HG02981 (cell line): ENCODE measurements at regions not wholly inside any gene's neighbourhood (a gene's known extent, or its start where the extent isn't known, plus 50 kb on each side); places are given as distances from the start of the nearest gene placed in this dataset.
"Not testable (repeated sequence)": the region's sequence is repeated elsewhere in the genome, so short reads cannot be mapped to it uniquely, and the experiment has no call there.

ENCODE experiments used
- ATAC-seq: cut with Tn5 transposase; IDR thresholded peaks from one replicate; pipeline ENCODE4 v1.9.1; 2021; ENCODE audit warnings: mild to moderate bottlenecking, moderate library complexity; ENCODE audit not compliant: unreplicated experiment

- ATAC-seq = no peak
These were observed 127.2 kb upstream of the SP4 start for GRCh38 chr7:21300692-21301091.

DNA sequence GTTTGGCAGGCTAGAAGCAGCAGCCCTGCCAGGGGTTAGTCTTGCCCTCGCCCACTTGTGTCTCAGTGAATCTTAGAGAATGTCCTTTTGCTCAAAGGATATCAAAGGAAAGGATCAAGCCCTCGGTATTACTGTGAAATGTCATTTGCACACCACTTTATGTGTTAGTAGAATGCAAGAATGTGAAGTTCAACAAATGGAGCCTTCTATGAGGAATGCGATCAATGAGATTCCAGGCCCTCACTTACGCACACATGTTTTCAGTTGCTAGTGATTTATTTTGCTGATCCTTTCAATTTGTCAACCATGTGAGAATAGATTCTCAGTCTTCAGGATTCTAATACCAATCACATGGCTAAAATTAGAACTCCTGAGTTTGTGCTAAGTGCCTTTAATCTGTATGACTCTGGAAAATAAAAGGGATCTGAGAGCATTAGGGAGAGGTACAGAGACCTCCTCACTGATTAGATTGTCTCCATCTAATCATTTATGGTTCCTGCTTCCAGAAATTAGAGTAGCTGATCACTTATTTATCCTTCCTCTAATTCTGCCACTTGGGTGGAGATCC is 123.0 kb upstream of the SP4 start:
- no peak for ATAC-seq

- ATAC-seq = no peak
These were observed 122.2 kb upstream of the SP4 start for GRCh38 chr7:21305455-21306235.

DNA sequence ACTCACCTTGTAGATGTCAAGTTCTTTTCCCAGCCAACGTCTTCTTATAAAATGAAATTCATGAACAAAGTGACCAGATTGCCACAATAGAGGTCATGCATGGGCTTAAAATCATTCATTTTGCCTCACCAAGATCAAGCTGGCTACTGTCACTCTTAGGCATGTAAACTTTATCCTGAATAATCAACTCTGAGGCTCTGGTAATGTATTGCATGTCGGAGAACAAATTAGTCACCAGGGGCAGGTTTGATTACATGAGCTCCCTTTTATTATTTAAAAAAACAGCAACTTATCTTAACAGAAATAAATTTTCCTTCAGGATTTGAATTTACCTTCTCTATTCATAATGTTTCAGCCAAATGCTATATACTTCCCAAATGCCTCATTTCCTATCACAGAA is 112.9 kb upstream of the SP4 start:
- ATAC-seq = no peak

- no peak for ATAC-seq
These were observed 109.6 kb upstream of the SP4 start for GRCh38 chr7:21317966-21318915.

DNA sequence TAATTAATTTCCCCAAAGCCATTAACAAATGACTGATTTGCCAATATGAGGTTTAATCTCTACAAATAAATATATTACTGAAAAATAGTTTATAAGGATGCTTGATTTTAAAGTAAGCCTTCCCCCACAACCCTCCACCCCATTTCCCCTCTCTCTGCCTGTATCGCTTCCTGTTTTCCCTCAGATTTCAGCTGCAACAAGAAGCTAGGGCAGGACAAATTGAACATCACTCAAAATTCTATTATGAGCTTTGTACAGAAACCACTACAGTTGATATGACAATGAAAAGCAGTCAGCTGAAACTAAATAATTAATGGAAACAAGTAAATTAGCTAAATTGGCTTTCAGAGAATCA is 109.0 kb upstream of the SP4 start:
- no peak for ATAC-seq

DNA sequence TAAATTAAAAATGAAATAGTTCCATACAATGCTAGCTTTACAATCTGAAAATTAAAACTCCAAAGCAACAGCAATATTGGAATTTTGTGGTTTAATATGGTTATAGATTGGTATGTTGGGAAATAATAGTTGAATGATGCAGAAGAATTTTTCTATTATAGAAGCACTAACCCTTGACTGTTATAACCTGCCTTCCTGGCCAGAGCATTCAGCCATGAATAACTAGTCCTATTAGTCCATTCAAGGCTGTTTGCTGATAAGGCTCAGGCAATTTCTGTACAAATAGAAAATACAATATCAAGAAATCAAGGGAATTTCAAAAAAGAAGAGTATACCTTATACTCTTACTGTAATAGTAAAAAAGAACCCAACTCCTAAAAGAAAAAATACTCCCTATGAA is 101.6 kb upstream of the SP4 start:
- ATAC-seq = no peak

DNA sequence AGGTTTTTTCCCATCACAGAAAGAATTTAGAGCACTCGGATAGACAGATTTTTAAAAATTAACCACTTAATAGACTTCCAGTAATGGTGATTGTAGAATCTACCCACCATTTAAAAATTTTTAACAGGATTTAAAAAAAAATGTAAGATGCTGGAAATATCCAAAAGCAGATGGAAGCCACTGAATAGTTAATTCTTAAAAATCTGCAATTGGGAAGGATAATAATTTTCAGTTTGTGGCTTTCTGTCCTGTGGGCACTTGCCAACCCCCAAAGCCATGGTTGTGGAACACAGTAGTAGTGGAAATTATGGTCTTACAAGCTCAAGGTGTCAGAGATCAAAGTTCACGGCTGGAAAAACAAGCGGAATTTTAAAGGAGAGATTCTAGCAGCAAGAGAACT is 101.0 kb upstream of the SP4 start:
- ATAC-seq = no peak

- no peak for ATAC-seq
These were observed 100.2 kb upstream of the SP4 start for GRCh38 chr7:21327422-21328409.

- no peak for ATAC-seq
These were observed 97.3 kb upstream of the SP4 start for GRCh38 chr7:21330462-21331178.

- no peak for ATAC-seq
These were observed 93.0 kb upstream of the SP4 start for GRCh38 chr7:21334906-21335305.

DNA sequence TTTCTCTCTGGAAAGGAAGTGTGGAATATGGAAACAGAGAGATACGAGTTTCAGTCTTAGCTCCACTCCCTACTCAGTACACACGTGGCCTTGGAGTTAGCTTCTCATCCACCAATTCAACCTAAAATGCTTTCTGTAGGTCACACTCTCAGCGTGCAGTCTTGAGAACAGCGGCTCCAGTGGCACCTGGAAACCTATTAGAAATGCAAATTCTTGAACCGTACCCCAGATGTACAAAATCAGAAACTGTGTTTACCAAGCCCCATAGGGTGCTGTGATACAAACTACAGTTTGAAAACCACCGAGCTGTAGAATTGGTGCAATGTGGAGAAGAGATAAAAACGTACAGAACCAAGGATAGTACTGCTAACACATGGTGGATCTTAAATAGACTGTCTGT is 91.1 kb upstream of the SP4 start:
- ATAC-seq = no peak

DNA sequence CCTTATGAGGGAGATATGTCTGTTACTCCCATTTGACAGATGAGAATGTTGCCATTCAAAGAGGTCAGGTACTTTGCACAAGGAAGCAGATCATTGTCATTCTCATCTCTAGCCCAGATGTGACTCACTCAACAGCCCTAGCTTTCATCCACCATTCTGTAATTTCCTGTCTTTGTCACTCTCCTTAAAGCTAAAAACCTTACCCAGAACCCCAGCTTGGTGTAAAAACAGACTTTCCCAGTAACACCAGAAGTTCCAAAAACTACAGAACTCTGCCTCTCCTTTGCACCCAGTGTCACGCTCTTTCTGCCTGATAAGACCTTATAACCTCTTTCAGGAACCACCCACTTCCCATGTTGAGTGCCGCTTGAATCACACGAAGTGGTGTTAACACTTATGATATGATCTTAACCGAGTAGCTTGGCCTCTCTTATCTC is 89.1 kb upstream of the SP4 start:
- ATAC-seq = no peak

DNA sequence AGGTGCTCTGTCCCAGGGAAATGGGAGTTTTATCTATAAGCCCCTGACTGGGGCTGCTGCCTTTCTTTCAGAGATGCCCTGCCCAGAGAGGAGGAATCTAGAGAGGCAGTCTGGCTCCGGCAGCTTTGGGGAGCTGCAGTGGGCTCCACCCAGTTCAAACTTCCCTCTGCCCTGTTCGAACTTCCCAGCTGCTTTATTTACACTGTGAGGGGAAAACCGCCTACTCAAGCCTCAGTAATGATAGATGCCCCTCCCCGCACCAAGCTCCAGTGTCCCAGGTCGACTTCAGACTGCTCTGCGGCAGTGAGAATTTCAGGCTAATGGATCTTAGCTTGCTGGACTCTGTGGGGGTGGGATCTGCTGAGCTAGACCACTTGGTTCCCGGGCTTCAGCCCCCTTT is 83.0 kb upstream of the SP4 start:
- ATAC-seq = not testable (repeated sequence)

DNA sequence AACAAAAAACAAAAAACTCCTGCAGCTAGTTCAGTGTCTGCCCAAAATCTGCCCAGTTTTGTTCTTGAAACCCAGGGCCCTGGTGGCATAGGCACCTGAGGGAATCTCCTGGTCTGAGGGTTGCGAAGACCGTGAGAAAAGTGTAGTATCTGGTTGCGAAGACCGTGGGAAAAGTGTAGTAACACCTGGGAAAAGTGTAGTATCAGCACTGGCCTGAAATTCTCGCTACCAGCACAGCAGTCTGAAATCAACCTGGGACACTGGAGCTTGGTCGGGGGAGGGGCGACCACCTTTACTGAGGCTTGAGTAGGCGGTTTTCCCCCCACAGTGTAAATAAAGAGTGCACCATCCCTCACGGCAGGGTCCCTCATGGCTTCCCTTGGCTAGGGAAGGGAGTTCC is 82.5 kb upstream of the SP4 start:
- no peak for ATAC-seq

- ATAC-seq = no peak
These were observed 81.6 kb upstream of the SP4 start for GRCh38 chr7:21346297-21346696.

- peak; percentile 81 for ATAC-seq
These were observed 75.1 kb upstream of the SP4 start for GRCh38 chr7:21352540-21353387.

DNA sequence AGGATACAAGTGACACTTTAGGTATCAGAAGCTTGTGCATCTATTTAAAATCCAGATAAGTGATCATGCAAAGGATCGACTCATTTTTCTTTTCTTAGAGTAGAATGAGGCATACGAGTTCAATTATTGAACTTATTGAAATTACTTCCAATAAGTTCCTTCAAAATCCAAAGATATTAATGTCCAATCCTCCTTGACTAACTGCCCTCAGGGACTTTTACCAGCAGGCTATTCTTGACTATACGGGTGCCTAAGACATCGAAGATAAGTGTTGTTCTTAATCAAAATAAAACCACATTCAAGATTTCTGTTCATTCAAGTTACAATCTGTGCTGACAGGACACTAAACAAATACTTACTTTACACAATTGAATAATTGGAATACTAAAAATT is 74.5 kb upstream of the SP4 start:
- no peak for ATAC-seq

DNA sequence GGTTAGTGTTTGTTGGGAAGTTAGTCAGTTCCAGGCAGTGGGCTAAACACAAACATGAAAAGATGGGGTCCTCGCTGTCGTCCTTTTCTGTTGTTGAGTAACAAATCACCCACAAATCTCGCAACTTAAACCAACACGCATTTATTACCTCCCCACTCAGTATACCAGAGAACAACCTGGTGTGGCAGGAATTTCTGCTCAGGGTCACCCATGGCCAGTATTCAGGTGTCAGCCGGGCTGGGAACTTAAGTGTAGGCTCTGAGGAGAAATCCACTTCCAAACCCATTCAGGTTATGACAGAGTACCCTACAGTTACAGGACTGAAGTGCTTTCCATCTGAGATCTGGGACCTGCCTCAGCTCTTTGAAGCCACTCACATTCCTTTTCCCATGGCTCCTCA is 73.6 kb upstream of the SP4 start:
- no peak for ATAC-seq
